Fibroblast of mammary gland (primary cell): ENCODE measurements at regions not wholly inside any gene's neighbourhood (a gene's known extent, or its start where the extent isn't known, plus 50 kb on each side); places are given as distances from the start of the nearest gene placed in this dataset.

Experiments
- DNase-seq: peaks from one replicate; pipeline ENCODE4 v3.0.0-alpha.2; 2010; ENCODE audit warnings: low read depth
- H3K4me3 ChIP-seq: 2 replicates; pipeline ENCODE4 v1.5.1; 2011; ENCODE audit warnings: low read depth, mild to moderate bottlenecking, low read length, moderate library complexity; ENCODE audit not compliant: control insufficient read depth
- TF ChIP-seq, protein P1 (sequence below): conservative IDR thresholded peaks from 2 replicates; pipeline ENCODE4 v1.5.1; 2011; ENCODE audit warnings: low read depth, low read length, inconsistent platforms; ENCODE audit not compliant: control insufficient read depth, insufficient read depth

DNA sequence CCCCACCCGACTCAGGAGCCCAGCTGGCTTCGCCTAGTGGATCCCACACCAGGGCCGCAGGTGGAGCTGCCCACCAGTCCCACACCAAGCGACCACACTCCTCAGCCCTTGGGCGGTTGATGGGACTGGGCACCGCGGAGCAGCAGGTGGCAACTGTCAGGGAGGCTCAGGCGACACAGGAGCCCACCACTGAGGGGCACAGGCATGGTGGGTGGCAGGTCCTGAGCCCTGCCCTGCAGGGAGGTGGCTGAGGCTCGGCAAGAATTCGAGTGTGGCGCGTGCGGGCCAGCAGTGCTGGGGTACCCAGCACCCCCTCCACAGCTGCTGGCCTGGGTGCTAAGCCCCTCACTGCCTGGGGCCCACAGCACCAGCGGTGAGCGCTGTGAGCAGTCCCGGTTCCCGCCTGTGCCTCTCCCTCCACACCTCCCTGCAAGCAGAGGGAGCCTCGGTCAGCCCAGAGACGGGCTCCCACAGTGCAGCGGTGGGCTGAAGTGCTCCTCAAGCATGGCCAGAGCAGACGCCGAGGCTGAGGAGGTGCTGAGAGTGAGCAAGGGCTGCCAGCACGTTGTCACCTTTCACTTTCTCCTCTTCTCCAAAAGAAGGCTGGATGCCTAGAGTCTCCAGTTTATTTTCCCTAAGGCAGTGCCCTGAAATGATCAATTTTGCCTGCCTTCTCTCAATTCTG is 1440.7 kb upstream of the ZEB2 start:
- no peak overlapping the region for H3K4me3 ChIP-seq
- no peak for DNase-seq
- TF ChIP-seq, protein P1, sequence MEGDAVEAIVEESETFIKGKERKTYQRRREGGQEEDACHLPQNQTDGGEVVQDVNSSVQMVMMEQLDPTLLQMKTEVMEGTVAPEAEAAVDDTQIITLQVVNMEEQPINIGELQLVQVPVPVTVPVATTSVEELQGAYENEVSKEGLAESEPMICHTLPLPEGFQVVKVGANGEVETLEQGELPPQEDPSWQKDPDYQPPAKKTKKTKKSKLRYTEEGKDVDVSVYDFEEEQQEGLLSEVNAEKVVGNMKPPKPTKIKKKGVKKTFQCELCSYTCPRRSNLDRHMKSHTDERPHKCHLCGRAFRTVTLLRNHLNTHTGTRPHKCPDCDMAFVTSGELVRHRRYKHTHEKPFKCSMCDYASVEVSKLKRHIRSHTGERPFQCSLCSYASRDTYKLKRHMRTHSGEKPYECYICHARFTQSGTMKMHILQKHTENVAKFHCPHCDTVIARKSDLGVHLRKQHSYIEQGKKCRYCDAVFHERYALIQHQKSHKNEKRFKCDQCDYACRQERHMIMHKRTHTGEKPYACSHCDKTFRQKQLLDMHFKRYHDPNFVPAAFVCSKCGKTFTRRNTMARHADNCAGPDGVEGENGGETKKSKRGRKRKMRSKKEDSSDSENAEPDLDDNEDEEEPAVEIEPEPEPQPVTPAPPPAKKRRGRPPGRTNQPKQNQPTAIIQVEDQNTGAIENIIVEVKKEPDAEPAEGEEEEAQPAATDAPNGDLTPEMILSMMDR: no peak

DNA sequence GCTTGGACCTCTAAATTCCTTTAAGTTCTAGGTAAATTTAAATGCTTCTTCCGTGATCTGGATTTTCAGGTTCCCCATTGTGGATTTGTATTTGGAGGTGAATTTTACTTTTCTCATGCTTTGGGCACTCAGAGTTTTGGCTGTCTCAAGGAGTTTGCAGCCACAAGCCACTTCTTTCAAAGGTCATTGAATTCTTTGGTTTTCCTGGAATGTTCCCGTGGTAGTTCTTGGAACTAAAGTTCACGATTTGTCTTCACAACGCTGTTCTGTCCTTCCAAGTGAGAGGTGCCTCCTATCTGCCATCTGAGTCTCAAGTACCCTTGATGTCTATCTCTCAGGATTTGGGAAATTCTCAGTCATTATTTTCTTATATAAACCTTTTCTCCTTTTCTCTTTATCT is 1438.7 kb upstream of the ZEB2 start:
- TF ChIP-seq, protein P1: no peak
- DNase-seq: no peak
- H3K4me3 ChIP-seq: no peak overlapping the region

DNA sequence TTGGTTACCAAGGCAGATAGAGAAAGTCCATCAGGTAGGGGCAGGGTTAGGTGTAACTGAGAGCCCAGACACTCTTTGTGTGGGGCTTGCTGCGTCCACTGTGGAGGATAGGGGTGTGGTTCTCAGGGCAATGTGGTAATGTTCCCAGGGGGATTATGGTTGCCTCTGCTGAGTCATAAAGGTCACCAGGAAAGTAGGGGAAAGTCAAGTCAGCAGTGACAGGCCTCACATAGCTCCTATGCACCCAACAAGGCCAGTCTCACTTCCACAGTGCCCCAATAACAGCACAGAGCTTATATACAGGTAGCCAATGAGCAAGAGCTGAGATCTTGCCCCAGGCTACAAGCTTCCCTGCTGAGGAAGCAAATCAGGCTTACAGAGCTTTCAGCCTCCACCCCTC is 1438.0 kb upstream of the ZEB2 start:
- H3K4me3 ChIP-seq: no peak overlapping the region
- peak; percentile 81 for DNase-seq
- TF ChIP-seq, protein P1: no peak

DNA sequence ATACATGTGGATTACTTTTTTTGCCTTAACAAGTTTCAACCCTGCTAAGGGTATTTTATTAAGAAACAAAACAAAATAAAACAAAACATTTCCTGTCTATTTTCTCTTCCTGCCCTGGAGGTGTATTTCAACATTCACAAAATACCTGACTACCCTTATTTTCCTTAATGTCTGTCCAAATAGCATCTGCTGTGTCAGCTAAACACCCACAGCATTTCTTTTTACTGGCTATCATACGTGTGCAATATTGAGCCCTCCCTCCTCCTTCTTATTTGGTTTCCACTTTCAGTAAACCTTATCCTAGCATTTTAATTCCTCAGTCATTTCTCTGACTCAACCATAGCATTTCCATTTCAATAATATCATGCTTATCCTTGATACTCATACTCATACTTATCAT is 1420.0 kb upstream of the ZEB2 start:
- H3K4me3 ChIP-seq: no peak overlapping the region
- DNase-seq: no peak

DNA sequence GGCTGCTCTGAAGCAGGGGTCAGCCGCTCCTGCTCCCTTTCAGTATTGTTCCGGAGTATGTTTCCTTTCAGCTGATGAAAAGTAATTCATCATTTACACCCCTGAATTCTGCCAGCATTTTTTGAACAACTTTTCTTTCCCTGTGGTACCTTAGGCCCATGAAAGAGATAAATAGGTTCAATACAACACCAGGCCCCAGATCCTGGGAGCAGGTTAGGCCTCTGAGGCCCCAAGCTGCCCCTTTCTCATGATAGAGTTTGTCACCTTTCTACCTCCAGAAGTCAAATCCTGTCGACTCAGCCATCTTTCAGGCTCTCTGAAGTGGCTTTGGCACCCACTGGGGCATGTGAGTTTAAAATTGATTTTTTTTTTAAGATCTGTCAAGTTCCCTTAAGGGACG is 1415.1 kb upstream of the ZEB2 start:
- H3K4me3 ChIP-seq: no peak overlapping the region
- TF ChIP-seq, protein P1: no peak
- no peak for DNase-seq

More for the DNA sequence above, 1420.0 kb upstream of the ZEB2 start:
- TF ChIP-seq, protein P1: no peak

DNA sequence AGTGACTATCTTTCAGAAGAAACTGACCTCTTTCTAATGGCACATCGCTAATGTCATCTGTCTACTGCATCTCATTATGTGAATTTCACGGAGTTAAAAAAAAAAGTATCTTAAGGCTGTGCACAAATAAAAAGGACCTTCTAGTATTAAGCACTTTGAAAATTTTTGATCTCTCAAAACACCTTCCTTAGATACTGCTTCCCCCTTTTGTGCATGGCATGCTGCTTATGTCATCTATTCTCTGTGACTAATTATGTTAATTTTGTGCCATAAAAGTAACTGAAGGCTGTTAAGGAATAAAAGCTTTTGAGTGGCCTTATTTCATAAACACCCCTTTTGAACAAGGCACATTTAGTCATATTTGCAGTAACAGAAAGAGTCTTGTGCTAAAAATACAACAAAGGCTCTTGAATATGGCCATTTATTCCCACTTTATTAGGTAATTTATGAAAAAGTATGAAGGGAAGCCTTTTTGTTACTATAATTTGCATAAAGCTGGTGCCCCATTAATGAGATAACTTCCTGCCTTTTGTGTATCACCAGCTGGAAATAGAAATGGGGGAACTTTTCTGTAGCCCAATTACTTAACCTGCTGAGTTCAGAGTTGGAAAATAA is 1412.0 kb upstream of the ZEB2 start:
- no peak for DNase-seq
- no peak overlapping the region for H3K4me3 ChIP-seq
- TF ChIP-seq, protein P1: no peak

DNA sequence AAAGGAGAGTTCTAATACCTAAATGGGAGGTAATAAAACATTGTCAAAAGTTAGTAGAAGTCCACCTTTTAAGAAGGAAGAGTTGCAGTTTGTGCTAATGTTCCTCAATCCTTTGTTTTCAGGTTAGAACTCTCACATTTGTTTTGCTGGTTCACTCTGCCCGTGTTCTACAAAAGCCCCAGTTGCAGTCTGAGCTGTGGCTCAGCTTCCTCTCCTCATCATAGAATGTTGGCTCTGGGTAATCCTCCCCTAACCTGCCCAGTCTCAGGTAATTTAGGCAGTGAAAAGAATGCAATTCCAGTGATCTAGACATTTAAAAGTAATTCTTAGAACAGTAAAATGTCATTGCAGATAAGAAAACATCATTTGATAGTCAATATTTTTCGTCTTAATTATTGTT is 1410.4 kb upstream of the ZEB2 start:
- no peak overlapping the region for H3K4me3 ChIP-seq
- TF ChIP-seq, protein P1: no peak
- no peak for DNase-seq
